GM19395 (cell line): ENCODE measurements at regions not wholly inside any gene's neighbourhood (a gene's known extent, or its start where the extent isn't known, plus 50 kb on each side); places are given as distances from the start of the nearest gene placed in this dataset.
"Not testable (repeated sequence)": the region's sequence is repeated elsewhere in the genome, so short reads cannot be mapped to it uniquely, and the experiment has no call there.

Source experiments
- ATAC-seq: cut with Tn5 transposase; IDR thresholded peaks from one replicate; pipeline ENCODE4 v1.9.1; 2021; ENCODE audit warnings: mild to moderate bottlenecking, moderate library complexity; ENCODE audit not compliant: unreplicated experiment

DNA sequence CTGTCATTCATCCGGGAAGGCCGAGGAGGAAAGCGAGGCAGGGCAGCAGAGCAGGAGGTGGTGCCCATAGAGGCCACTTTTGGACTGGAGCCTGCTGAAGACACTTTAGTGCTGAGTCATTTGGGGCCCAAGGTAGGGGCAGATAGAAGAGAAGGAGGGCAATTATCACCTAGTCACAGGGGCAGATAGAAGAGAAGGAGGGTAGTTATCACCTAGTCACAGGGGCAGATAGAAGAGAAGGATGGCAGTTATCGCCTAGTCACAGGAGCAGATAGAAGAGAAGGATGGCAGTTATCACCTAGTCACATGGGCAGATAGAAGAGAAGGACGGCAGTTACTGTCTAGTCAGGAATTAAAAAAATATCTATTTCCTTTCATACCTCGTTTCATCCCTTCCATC, 1372.6 kb downstream of the FOXD4L5 start:
- not testable (repeated sequence) for ATAC-seq

DNA sequence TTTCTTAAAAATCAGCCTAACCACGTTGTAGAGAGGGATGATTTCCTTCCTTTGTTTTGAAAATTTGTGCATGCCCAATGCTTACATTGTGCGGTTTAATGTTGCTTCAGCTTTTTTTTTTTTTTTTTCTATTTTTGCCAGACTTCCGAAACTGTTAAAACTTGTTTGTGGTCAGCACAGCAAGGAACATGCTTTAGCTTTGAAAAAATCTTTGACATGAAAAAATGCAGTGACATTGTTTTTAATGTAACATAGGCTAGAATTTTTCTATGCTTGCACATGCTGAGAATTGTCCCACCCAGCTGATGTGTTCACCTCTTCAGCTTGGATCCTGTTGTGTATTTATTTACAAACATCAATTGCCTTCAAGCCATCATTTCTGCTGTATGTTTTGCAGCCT, 1375.9 kb downstream of the FOXD4L5 start:
- not testable (repeated sequence) for ATAC-seq

DNA sequence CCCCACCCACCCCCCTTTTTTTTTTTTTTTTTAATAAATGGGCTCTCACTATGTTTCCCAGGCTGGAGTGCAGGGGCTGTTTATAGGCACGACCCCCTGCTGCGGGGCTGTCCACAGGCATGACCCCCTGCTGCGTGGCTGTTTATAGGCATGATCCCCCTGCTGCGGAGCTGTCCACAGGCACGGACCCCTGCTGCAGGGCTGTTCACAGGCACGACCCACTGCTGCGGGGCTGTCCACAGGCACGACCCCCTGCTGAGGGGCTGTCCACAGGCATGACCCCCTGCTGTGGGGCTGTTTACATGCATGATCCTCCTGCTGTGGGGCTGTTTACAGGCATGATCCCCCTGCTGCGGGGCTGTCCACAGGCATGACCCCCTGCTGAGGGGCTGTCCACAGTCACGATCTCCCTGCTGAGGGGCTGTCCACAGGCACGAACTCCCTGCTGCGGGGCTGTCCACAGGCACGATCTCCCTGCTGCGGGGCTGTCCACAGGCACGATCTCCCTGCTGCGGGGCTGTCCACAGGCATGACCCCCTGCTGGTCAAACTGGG, 1385.3 kb downstream of the FOXD4L5 start:
- not testable (repeated sequence) for ATAC-seq

DNA sequence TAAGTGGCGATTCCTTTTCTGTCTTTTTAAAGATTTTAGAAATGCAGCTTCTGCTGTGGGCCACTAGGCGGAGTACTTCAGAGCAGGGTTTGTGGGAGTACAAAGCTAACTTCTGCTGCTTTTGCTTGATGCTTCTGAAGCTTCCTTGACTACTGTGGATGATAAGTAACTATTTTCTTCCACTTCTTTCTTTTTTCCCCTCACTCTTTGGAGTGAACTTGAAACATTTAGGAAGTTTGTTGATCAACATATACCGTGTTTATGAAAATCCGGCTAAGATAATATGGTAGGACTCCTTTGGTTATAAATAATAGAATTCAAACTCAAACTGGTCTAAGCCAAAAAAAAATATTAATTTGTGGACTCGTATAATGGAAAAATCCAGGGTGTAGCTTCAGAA, 1403.6 kb downstream of the FOXD4L5 start:
- not testable (repeated sequence) for ATAC-seq

DNA sequence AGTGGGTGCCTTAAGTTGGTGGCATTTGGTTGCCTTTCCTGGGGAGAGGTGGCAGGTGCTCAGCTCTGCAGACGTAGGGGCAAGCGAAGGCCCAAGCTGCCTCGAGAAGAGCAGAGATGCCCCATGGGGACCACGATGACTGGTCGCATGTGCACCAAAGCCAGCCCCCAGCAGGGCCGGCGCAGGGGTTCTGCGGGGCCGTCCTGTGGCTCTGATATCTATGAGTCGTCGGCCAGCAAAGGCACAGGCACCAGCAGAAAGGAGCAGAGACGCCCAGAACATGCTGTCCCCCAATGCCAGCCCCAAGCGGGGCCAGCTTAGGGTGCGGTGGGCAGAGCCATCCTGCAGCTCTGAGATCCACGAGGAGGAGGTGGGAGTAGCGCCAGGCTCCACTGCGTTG, 1408.6 kb downstream of the FOXD4L5 start:
- not testable (repeated sequence) for ATAC-seq

DNA sequence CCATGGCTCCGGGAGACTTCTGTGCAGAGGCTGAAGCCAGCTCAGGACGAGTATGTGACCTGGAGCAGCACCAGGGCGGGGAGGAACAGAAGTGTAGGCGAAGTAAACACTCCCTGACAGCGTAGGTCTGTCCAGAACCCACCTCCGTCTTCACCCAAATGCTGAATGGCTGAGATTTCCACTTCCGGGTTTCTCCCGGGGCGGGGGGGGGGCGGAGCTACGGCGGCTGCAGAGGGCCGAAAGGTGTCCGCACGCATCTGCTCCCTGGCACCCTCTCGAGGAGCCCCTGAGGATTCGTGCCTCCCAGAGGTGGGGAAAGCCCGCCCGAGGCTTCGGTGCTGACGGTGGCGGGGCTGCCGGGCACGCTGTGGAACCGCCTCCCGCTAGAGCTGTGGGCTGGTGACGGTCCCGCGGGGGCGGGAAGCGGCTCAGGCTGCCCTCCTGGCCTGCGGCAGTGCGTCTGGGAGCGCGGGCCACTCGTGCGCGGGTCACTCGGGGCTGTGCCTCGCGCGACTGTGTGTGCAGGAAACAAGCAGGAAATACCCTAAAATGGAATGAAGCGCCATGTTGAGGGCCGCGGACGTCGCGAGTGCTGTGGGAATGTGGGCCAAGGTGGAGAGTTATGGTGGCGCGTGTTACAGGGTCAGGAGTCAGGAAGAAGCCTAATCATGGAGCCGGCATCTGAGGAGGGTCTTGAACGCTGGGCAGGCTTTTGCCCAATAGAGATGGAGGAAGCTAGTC, 1425.4 kb downstream of the FOXD4L5 start:
- ATAC-seq: no peak

DNA sequence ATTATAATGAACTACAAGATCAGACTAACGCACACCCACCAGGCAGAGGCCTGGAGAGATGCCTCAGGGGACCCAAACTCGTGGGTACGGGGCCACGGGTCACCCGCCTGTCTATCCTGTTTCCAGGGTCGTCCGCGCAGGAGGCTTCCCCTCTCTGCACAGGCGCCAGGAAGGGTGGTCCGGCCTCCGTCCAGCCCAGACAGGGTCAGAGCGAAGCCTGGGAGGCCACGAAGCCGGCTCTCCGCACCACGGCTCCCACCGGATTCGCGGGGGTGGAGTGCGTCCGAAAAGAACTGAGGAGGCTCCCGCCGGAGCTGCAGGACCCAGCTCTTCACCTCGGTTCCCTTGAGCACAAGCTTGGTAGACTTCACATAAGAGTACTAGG, 1425.9 kb downstream of the FOXD4L5 start:
- not testable (repeated sequence) for ATAC-seq

DNA sequence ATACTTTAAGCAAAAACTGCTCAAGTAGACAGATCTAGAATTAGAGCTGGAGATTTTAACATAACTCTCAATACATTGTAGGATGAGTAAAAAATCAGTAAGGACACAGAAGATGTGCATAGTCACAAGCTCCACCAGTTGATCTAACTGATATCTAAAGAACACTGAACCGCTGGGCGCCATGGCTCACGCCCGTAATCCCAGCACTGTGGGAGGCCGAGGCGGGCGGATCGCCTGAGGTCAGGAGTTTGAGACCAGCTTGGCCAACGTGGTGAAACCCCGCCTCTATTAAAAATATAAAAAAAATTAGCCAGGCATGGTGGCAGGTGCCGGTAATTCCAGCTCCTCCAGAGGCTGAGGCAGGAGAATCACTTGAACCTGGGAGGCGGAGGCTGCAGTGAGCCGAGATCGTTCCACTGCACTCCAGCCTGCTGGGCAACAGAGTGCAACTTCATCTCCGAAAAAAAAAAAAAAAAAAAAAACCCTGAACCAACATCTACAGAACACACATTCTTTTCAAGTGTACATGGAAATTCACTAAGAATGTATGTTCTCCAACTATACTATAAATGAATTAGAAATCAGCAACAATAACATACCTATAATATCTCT, 1431.8 kb downstream of the FOXD4L5 start:
- ATAC-seq: not testable (repeated sequence)

DNA sequence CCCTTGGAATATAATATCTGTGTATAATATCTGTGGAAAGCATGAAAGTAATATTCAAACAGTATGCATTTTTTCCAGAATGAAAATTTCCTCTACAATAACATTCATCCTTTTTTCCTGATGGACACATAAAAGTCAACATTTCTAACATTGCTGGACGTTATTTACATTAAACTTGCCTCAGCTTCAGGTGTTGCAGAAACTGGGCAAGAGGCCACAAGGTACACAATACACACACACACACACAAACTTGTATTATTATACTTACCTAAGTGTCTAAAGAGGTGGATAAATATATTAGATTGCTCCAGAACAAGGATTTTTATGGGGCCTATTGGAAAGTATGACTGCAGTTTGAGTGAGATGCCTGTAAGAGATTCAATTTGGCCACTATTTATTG, 1460.2 kb downstream of the FOXD4L5 start:
- not testable (repeated sequence) for ATAC-seq

DNA sequence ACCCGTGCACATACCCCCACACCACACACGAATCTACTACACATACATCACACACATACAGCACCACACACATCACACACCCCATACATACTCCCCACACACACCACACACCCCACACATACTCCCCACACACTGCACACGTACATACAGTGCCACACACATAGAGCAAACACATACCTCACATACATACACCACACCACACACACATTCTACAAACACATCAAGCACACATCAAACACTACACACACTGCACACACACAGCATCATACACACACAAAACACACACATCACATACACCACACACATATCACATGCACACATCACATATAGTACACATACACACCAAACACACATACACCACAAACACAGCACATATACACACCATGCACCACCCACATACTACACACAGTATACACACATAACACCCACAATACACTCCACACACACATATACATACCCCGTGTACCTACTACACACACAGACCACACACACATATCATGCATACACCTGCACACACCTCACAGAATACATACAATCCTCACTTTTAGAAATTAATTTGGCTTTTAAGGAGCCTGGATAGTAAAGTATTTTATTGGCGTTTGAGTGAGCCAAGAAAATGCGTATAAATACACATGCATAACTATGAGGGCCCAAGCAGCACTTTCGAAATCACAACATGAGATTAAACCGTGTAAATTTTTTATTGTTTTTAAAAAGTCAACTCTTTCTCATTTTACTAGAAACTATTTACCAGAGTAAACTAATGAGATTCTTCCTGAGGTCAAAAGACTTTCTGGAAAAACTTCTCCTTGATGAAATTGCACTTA, 1461.4 kb downstream of the FOXD4L5 start:
- ATAC-seq: not testable (repeated sequence)

DNA sequence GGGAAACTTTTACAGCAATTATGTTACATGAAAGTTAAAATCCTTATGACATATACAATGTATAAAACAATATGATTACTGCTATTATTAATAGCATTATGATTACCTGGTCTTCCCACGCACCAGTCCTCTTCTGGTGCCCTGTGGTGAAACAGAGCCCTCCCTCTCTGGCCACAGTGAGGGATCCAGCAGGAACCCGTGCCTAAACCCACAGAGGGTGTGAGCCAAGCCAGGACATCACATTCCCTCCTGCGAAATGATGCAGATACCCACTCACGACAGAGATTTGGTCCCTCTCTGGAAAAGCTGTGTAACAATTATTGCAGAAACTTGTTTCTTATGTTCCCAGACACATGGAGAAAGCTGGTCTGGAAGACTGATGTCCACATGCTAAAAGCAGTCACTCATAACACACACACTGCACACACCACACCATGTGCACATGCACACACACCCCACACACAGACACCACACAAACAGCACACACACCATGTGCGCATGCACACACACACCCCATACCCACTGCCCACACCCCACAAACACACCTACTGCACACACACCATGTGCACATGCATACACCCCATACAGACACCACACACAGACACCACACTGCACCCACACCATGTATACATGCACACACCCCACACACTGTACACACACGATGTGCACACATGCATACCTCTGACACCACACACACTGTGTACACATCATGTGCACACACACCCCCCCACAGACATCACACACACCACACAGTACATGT, 1462.2 kb downstream of the FOXD4L5 start:
- ATAC-seq: not testable (repeated sequence)

DNA sequence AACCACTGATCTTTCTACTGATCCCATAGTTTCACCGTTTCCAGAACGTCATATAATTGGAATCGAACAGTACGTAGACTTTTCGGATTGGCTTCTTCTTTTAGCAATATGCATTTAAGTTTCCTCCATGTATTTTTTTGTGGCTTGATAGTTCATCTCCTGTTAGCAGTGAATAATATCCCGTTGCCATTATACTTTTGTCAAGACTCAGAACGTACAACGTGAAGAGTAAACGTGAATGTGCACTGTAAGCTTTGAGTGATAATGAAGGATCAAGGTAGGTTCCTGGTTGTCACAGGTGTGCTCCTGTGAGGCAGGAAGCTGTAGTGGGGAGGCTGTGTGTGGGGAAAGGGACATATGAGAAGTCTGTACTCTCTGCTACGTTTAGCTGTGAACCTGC, 1463.7 kb downstream of the FOXD4L5 start:
- ATAC-seq: not testable (repeated sequence)

DNA sequence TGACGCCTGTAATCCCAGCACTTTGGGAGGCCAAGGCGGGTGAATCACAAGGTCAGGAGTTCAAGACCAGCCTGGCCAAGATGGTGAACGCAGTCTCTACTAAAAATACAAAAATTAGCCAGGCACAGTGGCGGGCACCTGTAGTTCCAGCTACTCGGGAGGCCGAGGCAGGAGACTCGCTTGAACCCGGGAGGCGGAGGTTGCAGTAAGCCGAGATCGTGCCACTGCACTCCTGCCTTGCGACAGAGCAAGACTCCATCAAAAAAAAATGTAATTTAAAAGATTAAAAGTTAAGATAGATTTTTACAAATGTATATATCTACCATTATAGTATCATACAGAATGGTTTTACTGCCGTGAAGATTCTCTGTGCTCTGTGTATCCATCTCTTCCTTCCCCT, 1464.1 kb downstream of the FOXD4L5 start:
- ATAC-seq: not testable (repeated sequence)

DNA sequence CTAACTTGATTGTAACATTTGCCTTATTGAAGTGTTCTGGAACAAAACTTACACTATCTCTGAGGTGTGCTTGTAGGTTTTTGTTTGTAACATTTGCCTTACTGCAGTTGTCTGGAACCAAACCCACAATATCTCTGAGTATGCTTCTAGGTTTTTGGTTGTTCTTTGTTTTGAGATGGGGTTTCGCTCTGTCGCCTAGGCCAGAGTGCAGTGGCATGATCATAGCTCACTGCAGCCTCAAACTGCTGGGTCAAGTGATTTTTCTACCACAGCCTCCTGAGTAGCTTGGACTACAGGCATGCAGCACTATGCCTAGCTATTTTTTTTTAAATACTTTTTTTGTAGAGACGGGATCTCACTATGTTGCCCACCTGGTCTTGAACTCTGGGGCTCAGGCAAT, 1464.6 kb downstream of the FOXD4L5 start:
- ATAC-seq: not testable (repeated sequence)

DNA sequence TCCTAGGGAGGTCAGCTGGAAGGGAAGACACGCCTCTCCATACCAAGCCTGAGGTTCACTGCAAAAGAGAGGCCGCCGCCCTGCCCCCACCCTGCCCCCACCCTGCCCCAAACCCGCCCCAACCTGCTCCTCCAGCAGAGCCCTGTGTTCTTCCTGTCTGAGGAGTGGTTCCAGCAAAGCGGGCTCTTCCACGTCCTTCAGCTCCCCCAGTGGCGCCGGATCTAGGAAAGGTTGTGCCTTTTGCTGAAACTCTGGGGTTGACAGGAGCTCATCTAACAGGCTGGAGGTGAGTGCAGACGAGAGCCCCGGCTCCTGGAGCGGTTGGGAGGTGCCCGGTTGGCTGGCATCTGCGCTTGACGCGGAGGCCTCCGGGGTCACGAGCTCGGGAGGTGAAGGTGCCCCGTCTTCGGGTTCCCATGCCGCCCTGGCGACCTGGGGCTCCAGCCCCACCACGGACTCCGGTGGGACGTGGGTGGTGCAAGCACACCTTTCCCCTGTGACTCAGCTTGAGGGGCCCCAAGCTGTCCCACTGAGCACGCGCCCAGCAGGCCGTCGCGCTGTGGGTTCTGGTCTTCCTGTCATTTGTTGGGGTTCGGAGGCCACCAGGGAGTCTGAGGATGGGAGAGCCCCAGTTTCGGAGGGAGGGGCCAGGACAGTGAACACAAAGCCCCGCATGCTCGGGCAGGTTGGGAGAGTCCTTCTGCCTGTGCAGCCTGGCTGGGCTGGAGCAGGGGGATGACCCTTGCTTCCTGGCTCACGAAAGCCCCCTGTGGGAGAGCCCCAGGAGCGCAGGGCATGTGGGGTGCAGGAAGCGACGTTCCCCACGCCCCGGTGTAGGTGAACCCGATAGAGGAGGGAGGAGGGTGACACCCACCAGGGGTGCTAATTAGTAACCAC, 1467.1 kb downstream of the FOXD4L5 start:
- peak; percentile 68 for ATAC-seq

DNA sequence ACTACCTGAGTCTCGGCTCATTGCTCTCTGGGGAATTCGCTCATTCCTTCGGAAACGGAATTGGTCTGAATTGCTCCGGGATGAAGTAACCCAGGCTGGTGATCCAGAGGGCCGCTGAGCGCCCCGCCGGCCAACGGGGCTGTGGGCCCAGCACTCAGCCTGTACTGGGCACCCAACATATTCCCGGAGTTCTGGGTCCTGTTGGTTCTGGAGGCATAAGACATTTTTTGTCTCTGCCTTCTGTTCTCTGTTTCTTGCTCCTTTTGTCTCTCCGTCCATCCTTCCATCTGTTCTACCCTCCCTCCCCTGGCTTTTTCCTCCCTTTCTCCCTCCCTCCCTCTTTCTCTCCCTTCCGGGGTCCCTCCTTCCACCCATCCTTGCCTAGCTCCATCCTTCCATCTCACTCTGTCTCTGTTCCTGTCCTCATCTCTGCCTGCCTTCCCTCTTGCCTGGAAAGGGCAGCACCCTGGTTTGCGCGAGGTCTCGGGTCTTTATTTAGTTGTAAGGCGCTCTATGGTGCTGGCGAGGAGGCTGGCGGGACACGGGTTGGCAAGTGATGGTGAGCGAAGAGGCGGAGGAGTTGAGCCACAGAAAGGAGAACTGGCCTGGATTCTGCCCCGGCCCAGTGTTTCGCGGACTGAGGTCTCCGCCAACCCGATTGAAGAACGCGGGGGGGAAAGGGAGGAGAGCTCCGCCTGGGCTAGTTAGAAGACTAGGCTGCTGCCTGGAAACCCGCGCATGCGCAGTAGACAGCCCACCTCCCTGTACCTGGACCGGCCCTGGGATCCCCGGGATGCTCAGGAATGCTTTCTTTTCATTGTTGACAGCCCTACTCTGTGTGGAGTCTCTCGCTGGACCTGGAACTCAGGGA, 1468.0 kb downstream of the FOXD4L5 start:
- ATAC-seq: peak; percentile 79

DNA sequence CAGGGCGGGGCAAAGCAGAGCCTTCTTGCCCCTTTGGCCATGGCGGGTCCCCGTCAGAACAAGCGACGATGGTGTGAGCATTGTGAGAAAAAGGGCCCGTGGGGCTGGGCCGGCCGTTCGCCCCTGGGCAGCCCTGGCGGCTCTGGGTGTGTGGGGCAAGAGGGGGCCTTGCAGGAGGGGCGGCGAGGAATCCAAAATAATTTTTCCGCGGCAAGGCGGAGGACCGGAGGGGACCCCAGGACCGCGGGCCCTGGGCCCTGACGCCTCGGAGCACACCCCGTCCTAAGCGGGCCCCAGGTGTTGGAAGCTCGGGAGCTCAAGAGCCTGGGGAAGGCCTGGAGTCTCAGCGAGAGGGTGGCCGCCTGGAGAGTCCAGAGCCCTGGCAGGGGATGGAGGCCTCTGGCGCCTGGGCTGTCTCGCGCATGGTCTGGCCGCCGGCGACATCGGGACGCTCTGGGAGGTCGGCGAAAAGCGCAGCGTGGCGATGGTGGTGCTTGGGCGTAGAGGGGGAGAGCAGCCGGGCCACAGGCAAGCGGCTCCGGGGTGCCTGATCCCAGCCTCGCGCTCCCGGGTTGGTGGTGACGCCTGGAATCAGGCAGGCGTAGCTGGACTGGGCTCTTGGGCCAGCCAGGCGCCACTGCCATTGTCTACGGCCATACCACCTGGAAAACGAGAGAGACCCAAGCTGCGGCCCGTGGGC, 1469.9 kb downstream of the FOXD4L5 start:
- not testable (repeated sequence) for ATAC-seq
